ENCODE measurements at regions not wholly inside any gene's neighbourhood (a gene's known extent, or its start where the extent isn't known, plus 50 kb on each side); places are given as distances from the start of the nearest gene placed in this dataset.

- TF ChIP-seq ISL1 (CRISPR knock-in tag; IDR thresholded peaks at IDR 0.05) (no peak), PATZ1 (CRISPR knock-in tag; IDR thresholded peaks at IDR 0.05; ENCODE audit: borderline replicate concordance) (no peak), BACH2 (CRISPR knock-in tag; IDR thresholded peaks at IDR 0.05; ENCODE audit: borderline replicate concordance) (no peak), ZFP3 (CRISPR knock-in tag; IDR thresholded peaks at IDR 0.05) (no peak), ESRRG (CRISPR knock-in tag; IDR thresholded peaks at IDR 0.05) (no peak), GLIS3 (CRISPR knock-in tag; IDR thresholded peaks at IDR 0.05) (no peak), ZNF70 (CRISPR knock-in tag; IDR thresholded peaks at IDR 0.05) (no peak), SNAI2 (CRISPR knock-in tag; IDR thresholded peaks at IDR 0.05) (no peak), TCF4 (CRISPR knock-in tag; IDR thresholded peaks at IDR 0.05; ENCODE audit: borderline replicate concordance) (no peak), PPARA (CRISPR knock-in tag; IDR thresholded peaks at IDR 0.05; ENCODE audit: borderline replicate concordance) (no peak), TSHZ2 (CRISPR knock-in tag; IDR thresholded peaks at IDR 0.05) (no peak)
- ATAC-seq: no peak
Observed at GRCh38 chr6:153781306-153781705, 257.7 kb upstream of the OPRM1 start.

GRCh38 chr6:153780011-153780410, 259.0 kb upstream of the OPRM1 start:
- no peak for ATAC-seq
- TF ChIP-seq ISL1 (CRISPR knock-in tag; IDR thresholded peaks at IDR 0.05) (no peak), TCF4 (CRISPR knock-in tag; IDR thresholded peaks at IDR 0.05; ENCODE audit: borderline replicate concordance) (no peak), ZNF565 (CRISPR knock-in tag; conservative IDR thresholded peaks at IDR 0.05; ENCODE audit: low read depth) (no peak), RARB (CRISPR knock-in tag; IDR thresholded peaks at IDR 0.05) (no peak), GLIS3 (CRISPR knock-in tag; IDR thresholded peaks at IDR 0.05) (no peak), TSHZ2 (CRISPR knock-in tag; IDR thresholded peaks at IDR 0.05) (no peak), ZC3H10 (CRISPR knock-in tag; IDR thresholded peaks at IDR 0.05) (no peak), ZFP30 (CRISPR knock-in tag; IDR thresholded peaks at IDR 0.05) (no peak), ZFP3 (CRISPR knock-in tag; IDR thresholded peaks at IDR 0.05) (no peak), TOX (CRISPR knock-in tag; IDR thresholded peaks at IDR 0.05; ENCODE audit: borderline replicate concordance) (no peak), ZNF70 (CRISPR knock-in tag; IDR thresholded peaks at IDR 0.05) (no peak), ZNF8 (CRISPR knock-in tag; IDR thresholded peaks at IDR 0.05) (no peak)

- TF ChIP-seq OSR1 (CRISPR knock-in tag; IDR thresholded peaks at IDR 0.05): no peak
- ATAC-seq: no peak
Observed at GRCh38 chr6:153778216-153778615, 260.8 kb upstream of the OPRM1 start.

GRCh38 chr6:153771577-153771976, 267.5 kb upstream of the OPRM1 start:
- ATAC-seq: no peak
- TF ChIP-seq CSDC2 (CRISPR knock-in tag; IDR thresholded peaks at IDR 0.05) (no peak), POU6F1 (CRISPR knock-in tag; IDR thresholded peaks at IDR 0.05; ENCODE audit: borderline replicate concordance, low read depth) (no peak), ZC3H10 (CRISPR knock-in tag; IDR thresholded peaks at IDR 0.05) (no peak), BACH2 (CRISPR knock-in tag; IDR thresholded peaks at IDR 0.05; ENCODE audit: borderline replicate concordance) (no peak), ZFP3 (CRISPR knock-in tag; IDR thresholded peaks at IDR 0.05) (no peak), ISL1 (CRISPR knock-in tag; IDR thresholded peaks at IDR 0.05) (no peak), SNAI2 (CRISPR knock-in tag; IDR thresholded peaks at IDR 0.05) (no peak)
